ENCODE measurements at regions not wholly inside any gene's neighbourhood (a gene's known extent, or its start where the extent isn't known, plus 50 kb on each side); places are given as distances from the start of the nearest gene placed in this dataset.

GRCh38 chr5:147167529-147167928, 67.3 kb upstream of the STK32A start (continued):
- TF ChIP-seq AFF4 (CRISPR knock-in tag; IDR thresholded peaks at IDR 0.05; ENCODE audit: borderline replicate concordance) (no peak), SP1 (CRISPR knock-in tag; conservative IDR thresholded peaks at IDR 0.05) (no peak), CBFB (CRISPR knock-in tag; IDR thresholded peaks at IDR 0.05; ENCODE audit: low read depth) (no peak), E2F5 (CRISPR knock-in tag; IDR thresholded peaks at IDR 0.05) (no peak), CDX4 (CRISPR knock-in tag; IDR thresholded peaks at IDR 0.05; ENCODE audit: borderline replicate concordance) (no peak), RORB (CRISPR knock-in tag; IDR thresholded peaks at IDR 0.05) (no peak), RELA (CRISPR knock-in tag; IDR thresholded peaks at IDR 0.05; ENCODE audit: borderline replicate concordance) (no peak), GRHL2 (CRISPR knock-in tag; IDR thresholded peaks at IDR 0.05; ENCODE audit: insufficient replicate concordance, severe bottlenecking) (no peak)
- TF ChIP-seq, protein P1, sequence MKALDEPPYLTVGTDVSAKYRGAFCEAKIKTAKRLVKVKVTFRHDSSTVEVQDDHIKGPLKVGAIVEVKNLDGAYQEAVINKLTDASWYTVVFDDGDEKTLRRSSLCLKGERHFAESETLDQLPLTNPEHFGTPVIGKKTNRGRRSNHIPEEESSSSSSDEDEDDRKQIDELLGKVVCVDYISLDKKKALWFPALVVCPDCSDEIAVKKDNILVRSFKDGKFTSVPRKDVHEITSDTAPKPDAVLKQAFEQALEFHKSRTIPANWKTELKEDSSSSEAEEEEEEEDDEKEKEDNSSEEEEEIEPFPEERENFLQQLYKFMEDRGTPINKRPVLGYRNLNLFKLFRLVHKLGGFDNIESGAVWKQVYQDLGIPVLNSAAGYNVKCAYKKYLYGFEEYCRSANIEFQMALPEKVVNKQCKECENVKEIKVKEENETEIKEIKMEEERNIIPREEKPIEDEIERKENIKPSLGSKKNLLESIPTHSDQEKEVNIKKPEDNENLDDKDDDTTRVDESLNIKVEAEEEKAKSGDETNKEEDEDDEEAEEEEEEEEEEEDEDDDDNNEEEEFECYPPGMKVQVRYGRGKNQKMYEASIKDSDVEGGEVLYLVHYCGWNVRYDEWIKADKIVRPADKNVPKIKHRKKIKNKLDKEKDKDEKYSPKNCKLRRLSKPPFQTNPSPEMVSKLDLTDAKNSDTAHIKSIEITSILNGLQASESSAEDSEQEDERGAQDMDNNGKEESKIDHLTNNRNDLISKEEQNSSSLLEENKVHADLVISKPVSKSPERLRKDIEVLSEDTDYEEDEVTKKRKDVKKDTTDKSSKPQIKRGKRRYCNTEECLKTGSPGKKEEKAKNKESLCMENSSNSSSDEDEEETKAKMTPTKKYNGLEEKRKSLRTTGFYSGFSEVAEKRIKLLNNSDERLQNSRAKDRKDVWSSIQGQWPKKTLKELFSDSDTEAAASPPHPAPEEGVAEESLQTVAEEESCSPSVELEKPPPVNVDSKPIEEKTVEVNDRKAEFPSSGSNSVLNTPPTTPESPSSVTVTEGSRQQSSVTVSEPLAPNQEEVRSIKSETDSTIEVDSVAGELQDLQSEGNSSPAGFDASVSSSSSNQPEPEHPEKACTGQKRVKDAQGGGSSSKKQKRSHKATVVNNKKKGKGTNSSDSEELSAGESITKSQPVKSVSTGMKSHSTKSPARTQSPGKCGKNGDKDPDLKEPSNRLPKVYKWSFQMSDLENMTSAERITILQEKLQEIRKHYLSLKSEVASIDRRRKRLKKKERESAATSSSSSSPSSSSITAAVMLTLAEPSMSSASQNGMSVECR (CRISPR knock-in tag; IDR thresholded peaks at IDR 0.05; ENCODE audit: borderline replicate concordance) = no peak
- TF ChIP-seq, protein P2, sequence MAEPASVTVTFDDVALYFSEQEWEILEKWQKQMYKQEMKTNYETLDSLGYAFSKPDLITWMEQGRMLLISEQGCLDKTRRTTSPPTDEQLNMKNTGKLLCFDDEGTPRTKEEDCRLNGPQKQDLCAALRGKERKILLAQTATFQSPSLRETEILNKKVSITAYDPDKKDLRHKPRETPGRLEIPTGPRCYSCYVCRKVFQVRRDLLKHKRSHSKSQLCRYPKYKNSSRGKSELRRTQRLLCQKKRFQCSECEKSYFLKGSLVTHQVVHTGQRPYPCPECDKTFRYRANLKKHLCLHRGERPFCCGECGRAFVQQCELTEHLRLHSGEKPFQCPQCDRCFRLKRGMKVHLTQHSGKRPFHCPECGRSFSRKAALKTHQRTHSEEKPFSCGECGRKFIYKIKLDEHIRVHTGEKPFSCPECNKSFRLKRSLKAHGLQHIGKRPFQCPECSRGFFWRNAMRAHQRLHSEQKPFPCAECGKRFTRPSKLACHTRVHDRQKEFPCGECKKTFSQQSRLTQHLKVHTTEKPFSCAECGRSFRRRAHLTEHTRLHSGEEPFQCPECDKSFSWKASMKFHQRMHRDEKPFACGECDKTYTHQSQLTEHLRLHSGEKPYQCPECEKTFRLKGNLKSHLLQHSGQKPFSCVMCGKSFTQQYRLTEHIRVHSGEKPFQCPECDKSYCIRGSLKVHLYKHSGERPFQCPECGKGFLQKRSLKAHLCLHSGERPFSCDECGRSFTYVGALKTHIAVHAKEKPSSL (CRISPR knock-in tag; conservative IDR thresholded peaks at IDR 0.05) = no peak
- TF ChIP-seq, protein P3, sequence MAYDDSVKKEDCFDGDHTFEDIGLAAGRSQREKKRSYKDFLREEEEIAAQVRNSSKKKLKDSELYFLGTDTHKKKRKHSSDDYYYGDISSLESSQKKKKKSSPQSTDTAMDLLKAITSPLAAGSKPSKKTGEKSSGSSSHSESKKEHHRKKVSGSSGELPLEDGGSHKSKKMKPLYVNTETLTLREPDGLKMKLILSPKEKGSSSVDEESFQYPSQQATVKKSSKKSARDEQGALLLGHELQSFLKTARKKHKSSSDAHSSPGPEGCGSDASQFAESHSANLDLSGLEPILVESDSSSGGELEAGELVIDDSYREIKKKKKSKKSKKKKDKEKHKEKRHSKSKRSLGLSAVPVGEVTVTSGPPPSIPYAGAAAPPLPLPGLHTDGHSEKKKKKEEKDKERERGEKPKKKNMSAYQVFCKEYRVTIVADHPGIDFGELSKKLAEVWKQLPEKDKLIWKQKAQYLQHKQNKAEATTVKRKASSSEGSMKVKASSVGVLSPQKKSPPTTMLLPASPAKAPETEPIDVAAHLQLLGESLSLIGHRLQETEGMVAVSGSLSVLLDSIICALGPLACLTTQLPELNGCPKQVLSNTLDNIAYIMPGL (CRISPR knock-in tag; IDR thresholded peaks at IDR 0.05) = no peak

Measured in WTC11 (cell line).